Heart right ventricle (tissue), 16 donors: ENCODE measurements at regions not wholly inside any gene's neighbourhood (a gene's known extent, or its start where the extent isn't known, plus 50 kb on each side); places are given as distances from the start of the nearest gene placed in this dataset.

Source experiments
- ATAC-seq, 8 donors: fragments of 200-7000 bp; cut with Tn5 transposase; one replicate each; pipeline ENCODE4 v1.9.1; 2020; ENCODE audit warnings: mild to moderate bottlenecking in 8 of 8, moderate library complexity in 8 of 8, moderate number of reproducible peaks in 1 of 8
- DNase-seq, 2 donors: peaks; one replicate each; pipeline ENCODE4 v3.0.0-alpha.2; 2020
- H3K27ac ChIP-seq, 10 donors: fragments of 200-600 bp; sonication (generic) in 2 of 10; one replicate each; pipeline versions ENCODE4 v1.5.0 to v1.8.0; 2020 to 2022; ENCODE audit warnings: mild to moderate bottlenecking in 3 of 10
- H3K27me3 ChIP-seq, 7 donors: fragments of 200-600 bp; one replicate each; pipeline ENCODE4 v1.8.0; 2021 to 2022; ENCODE audit warnings: mild to moderate bottlenecking in 2 of 7
- H3K36me3 ChIP-seq, 9 donors: fragments of 200-600 bp; sonication (generic) in 1 of 9; one replicate each; pipeline versions ENCODE4 v1.5.0 to v1.8.0; 2020 to 2022; ENCODE audit warnings: mild to moderate bottlenecking in 2 of 9
- H3K4me1 ChIP-seq, 9 donors: fragments of 200-600 bp; sonication (generic) in 1 of 9; one replicate each; pipeline versions ENCODE4 v1.5.0 to v1.8.0; 2020 to 2022; ENCODE audit warnings: mild to moderate bottlenecking in 4 of 9
- H3K4me3 ChIP-seq, 10 donors: fragments of 200-600 bp; sonication (generic) in 2 of 10; one replicate each; pipeline versions ENCODE4 v1.5.0 to v1.8.0; 2020 to 2022; ENCODE audit warnings: mild to moderate bottlenecking in 7 of 10, moderate library complexity in 2 of 10
- H3K9me3 ChIP-seq, 11 donors: fragments of 200-600 bp in 10 of 11; sonication (generic) in 2 of 11; one replicate each; pipeline versions ENCODE4 v1.5.0 to v1.8.0; 2013 to 2022; ENCODE audit warnings: mild to moderate bottlenecking in 2 of 11, control low read depth in 1 of 11, moderate library complexity in 1 of 11
- CTCF ChIP-seq, 9 donors: fragments of 200-600 bp; sonication (generic) in 2 of 9; IDR thresholded peaks; one replicate each; pipeline versions ENCODE4 v1.5.0 to v1.8.0; 2021 to 2022; ENCODE audit warnings: antibody characterized with exemption in 9 of 9, mild to moderate bottlenecking in 5 of 9, moderate library complexity in 1 of 9
- WGBS, 2 donors: extraction: QIAGEN DNeasy Blood & Tissue Kit; methylation state at CpG; one replicate each; pipeline ENCODE4 v1.1.7; 2013; ENCODE audit warnings: inconsistent platforms in 1 of 2; 5-methylcytosine and 5-hydroxymethylcytosine counted together
- intact Hi-C, 10 donors: fragments of 100-400 bp; cut with DNase I; formaldehyde crosslinking; loops; one replicate each; pipeline versions ENCODE4 v1.11.1 to v1.14.2; 2022
- donor health status: Arrhythmogenic right ventricular cardiomyopathy.
- donor health status: ischemic (EF 13 %, LVEDD 7.1; RV severe dilation, severe dysfunction).
- donor health status: healthy with polysubstance abuse.
- donor health status: DM: no; HTN: yes; CAD: no.
- donor health status: DM: no; HTN: no; CAD: no.
- donor health status: ischemic (EF 25% LVEDD 6.9; RV normal size, moderate dysfunction).
- donor health status: ischemic (EF 25% LVEDD 5.7; RV mildly dilated, moderate dysfunction).
- donor health status: healthy.
- donor health status: DM: yes; HTN: yes; CAD: no.
- donor health status: Ischemic cardiomyopathy.
- donor health status: ischemic (EF 35%, LVEDD 5.7; RV mildly dilated, moderate dysfunction).
- donor health status: nonischemic (EF 11% LVEDD 7.7; RV severe dilation, severe dysfunction).
- donor health status: DM: yes; HTN: yes; CAD: no.
- donor health status: PGD.
- donor health status: ischemic (EF 29% LVEDD 5.4; RV normal size, mild dysfunction).
- donor health status: nonischemic (EF 23%, LVEDD 6.1; RV moderate dilation, normal function).

GRCh38 chr4:58590722-58591121 lies 1480.5 kb upstream of the IGFBP7 start:
- Histone ChIP-seq H3K9me3 (peaks cover 0 to 12% (median 0%) of the 10 kb centered on the region in 11 donors), H3K27me3 (no peaks in the 10 kb centered on the region), H3K36me3 (no peaks in the 10 kb centered on the region), H3K4me3 (no peak overlapping the region), H3K4me1 (no peaks in the 10 kb centered on the region), H3K27ac (no peak overlapping the region)
- no peak for TF ChIP-seq CTCF (IDR thresholded peaks at IDR 0.05)
- DNase-seq: no peak
- no peak for ATAC-seq
- intact Hi-C loops: no loop called here
- WGBS, 2 donors: 76 to 77% methylated on average over 2 of the region's 2 CpGs

- TF ChIP-seq CTCF (IDR thresholded peaks at IDR 0.05): no peak
These were observed 1477.7 kb upstream of the IGFBP7 start for GRCh38 chr4:58587856-58588255.

GRCh38 chr4:58566260-58566659 lies 1456.1 kb upstream of the IGFBP7 start:
- WGBS, 2 donors: 41 to 53% methylated on average over 1 of the region's 1 CpG
- Histone ChIP-seq H3K27me3 (no peaks in the 10 kb centered on the region), H3K4me1 (no peaks in the 10 kb centered on the region), H3K36me3 (no peaks in the 10 kb centered on the region), H3K9me3 (peaks cover 0 to 13% (median 0%) of the 10 kb centered on the region in 11 donors), H3K4me3 (no peak overlapping the region), H3K27ac (no peak overlapping the region)
- no peak for TF ChIP-seq CTCF (IDR thresholded peaks at IDR 0.05)
- no peak for ATAC-seq
- intact Hi-C loops: no loop called here
- DNase-seq: no peak

More at GRCh38 chr4:58587856-58588255, 1477.7 kb upstream of the IGFBP7 start:
- 83 to 89% methylated on average over 6 of the region's 6 CpGs for WGBS, 2 donors
- no peak for ATAC-seq
- DNase-seq: no peak
- H3K4me1 ChIP-seq: no peaks in the 10 kb centered on the region
- H3K4me3 ChIP-seq: no peak overlapping the region
- no peaks in the 10 kb centered on the region for H3K36me3 ChIP-seq
- no peaks in the 10 kb centered on the region for H3K27me3 ChIP-seq
- H3K27ac ChIP-seq: no peak overlapping the region
- H3K9me3 ChIP-seq: peaks cover 0 to 33% (median 8%) of the 10 kb centered on the region in 11 donors
- intact Hi-C loops: no loop called here

GRCh38 chr4:58564695-58565475 lies 1454.7 kb upstream of the IGFBP7 start:
- Histone ChIP-seq H3K4me3 (no peak overlapping the region), H3K27ac (no peak overlapping the region), H3K27me3 (no peaks in the 10 kb centered on the region), H3K36me3 (no peaks in the 10 kb centered on the region), H3K4me1 (no peaks in the 10 kb centered on the region), H3K9me3 (peaks cover 0 to 5% (median 0%) of the 10 kb centered on the region in 11 donors)
- 77 to 82% methylated on average over 6 of the region's 6 CpGs for WGBS, 2 donors
- ATAC-seq: no peak
- no peak for TF ChIP-seq CTCF (IDR thresholded peaks at IDR 0.05)
- intact Hi-C loops: no loop called here
- DNase-seq: no peak
